DOHH2 (cell line): ENCODE measurements at regions not wholly inside any gene's neighbourhood (a gene's known extent, or its start where the extent isn't known, plus 50 kb on each side); places are given as distances from the start of the nearest gene placed in this dataset.

Source experiments
- CTCF ChIP-seq: fragments of 200-600 bp; sonication (generic); IDR thresholded peaks from one replicate; pipeline ENCODE4 v1.5.1; 2014; ENCODE audit warnings: antibody characterized with exemption, mild to moderate bottlenecking, low read depth, low read length; ENCODE audit not compliant: poor library complexity, severe bottlenecking
- EZH2phosphoT487 ChIP-seq: fragments of 200-600 bp; sonication (generic); IDR thresholded peaks from 2 replicates; pipeline ENCODE4 v1.6.1; 2017; ENCODE audit warnings: borderline replicate concordance, mild to moderate bottlenecking, antibody characterized with exemption, low read length, moderate library complexity, mixed read lengths

GRCh38 chr4:104015680-104016079 is 295.9 kb upstream of the TACR3 start:
- TF ChIP-seq CTCF (peak; percentile 20), EZH2phosphoT487 (no peak)
